ENCODE measurements at regions not wholly inside any gene's neighbourhood (a gene's known extent, or its start where the extent isn't known, plus 50 kb on each side); places are given as distances from the start of the nearest gene placed in this dataset.

GRCh38 chr2:234334756-234335155 lies 162.1 kb downstream of the ARL4C start:
- no peak for TF ChIP-seq POLR2A (IDR thresholded peaks at IDR 0.05)
- TF ChIP-seq, protein P1, sequence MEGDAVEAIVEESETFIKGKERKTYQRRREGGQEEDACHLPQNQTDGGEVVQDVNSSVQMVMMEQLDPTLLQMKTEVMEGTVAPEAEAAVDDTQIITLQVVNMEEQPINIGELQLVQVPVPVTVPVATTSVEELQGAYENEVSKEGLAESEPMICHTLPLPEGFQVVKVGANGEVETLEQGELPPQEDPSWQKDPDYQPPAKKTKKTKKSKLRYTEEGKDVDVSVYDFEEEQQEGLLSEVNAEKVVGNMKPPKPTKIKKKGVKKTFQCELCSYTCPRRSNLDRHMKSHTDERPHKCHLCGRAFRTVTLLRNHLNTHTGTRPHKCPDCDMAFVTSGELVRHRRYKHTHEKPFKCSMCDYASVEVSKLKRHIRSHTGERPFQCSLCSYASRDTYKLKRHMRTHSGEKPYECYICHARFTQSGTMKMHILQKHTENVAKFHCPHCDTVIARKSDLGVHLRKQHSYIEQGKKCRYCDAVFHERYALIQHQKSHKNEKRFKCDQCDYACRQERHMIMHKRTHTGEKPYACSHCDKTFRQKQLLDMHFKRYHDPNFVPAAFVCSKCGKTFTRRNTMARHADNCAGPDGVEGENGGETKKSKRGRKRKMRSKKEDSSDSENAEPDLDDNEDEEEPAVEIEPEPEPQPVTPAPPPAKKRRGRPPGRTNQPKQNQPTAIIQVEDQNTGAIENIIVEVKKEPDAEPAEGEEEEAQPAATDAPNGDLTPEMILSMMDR (IDR thresholded peaks at IDR 0.05), result no peak
